GM19193 (cell line): ENCODE measurements at regions not wholly inside any gene's neighbourhood (a gene's known extent, or its start where the extent isn't known, plus 50 kb on each side); places are given as distances from the start of the nearest gene placed in this dataset.

ENCODE experiments used
- POLR2A ChIP-seq: IDR thresholded peaks from 4 replicates; pipeline ENCODE4 v1.6.1; 2011; ENCODE audit not compliant: insufficient read depth, insufficient read length; ENCODE audit errors: extremely low read depth

GRCh38 chr14:59103396-59103795, 85.1 kb upstream of the DAAM1 start:
- no peak for TF ChIP-seq POLR2A

- TF ChIP-seq POLR2A = no peak
Measured at GRCh38 chr14:59107819-59108218, 80.6 kb upstream of the DAAM1 start.

DNA sequence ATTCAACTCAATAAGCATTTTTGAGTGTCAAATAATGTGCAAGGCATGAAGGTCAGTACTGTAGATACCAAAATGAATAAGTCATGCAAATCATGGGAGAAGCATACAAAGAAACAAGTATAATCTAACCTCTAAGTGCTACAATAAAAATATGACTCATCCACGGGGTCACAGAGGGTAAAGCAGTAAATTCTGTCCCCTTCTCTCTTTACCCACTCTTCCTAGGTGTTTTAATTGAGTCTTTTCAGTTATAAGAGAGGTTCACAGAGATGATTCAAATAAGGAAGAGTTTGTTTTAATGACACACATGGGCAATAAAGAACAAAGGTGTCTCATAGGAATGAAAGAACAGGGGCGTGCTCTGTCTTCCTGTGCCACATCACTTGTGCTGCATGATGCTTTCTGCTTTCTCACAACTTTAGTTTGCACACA, 71.5 kb upstream of the DAAM1 start:
- no peak for TF ChIP-seq POLR2A

GRCh38 chr14:59117754-59118528, 70.5 kb upstream of the DAAM1 start:
- no peak for TF ChIP-seq POLR2A

GRCh38 chr14:59120921-59121320, 67.5 kb upstream of the DAAM1 start:
- TF ChIP-seq POLR2A = no peak

GRCh38 chr14:59123531-59123930, 64.9 kb upstream of the DAAM1 start:
- no peak for TF ChIP-seq POLR2A

- no peak for TF ChIP-seq POLR2A
Measured at GRCh38 chr14:59123975-59124374, 64.5 kb upstream of the DAAM1 start.

- no peak for TF ChIP-seq POLR2A
Measured at GRCh38 chr14:59125156-59125555, 63.3 kb upstream of the DAAM1 start.

GRCh38 chr14:59126714-59127436, 61.6 kb upstream of the DAAM1 start:
- TF ChIP-seq POLR2A = no peak

DNA sequence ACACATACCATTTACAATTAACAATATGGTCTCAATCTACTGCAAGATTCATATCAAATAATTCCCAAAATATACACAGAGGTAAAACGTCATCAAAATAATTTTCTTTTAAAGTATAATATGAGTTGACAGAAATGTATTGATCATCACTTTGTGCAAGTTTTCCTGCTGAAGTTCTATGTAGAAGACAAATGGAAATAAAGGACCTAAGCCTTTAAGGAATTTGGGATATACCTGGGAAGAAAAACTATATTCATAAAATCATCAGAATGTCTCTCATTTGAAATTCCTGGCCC, 61.1 kb upstream of the DAAM1 start:
- TF ChIP-seq POLR2A = no peak

DNA sequence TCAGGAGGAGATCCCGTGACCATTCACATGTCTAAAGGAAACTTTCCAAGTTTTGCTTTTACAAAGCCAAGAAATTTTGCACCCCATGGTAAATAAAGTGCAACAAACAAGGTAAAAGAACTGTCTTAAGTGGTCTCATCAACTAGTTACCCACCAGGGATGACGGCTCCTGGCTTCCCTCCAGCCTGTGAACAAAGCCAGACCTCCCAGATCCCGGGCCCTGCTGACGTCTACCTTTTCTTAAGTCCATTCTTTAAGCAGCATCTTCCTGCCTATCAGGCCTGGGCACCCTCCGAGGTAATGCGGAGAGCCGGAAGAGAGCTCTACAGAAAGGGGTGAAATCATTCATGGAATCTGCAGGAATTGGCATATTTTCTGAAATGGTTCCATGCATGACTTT, 58.0 kb upstream of the DAAM1 start:
- no peak for TF ChIP-seq POLR2A

DNA sequence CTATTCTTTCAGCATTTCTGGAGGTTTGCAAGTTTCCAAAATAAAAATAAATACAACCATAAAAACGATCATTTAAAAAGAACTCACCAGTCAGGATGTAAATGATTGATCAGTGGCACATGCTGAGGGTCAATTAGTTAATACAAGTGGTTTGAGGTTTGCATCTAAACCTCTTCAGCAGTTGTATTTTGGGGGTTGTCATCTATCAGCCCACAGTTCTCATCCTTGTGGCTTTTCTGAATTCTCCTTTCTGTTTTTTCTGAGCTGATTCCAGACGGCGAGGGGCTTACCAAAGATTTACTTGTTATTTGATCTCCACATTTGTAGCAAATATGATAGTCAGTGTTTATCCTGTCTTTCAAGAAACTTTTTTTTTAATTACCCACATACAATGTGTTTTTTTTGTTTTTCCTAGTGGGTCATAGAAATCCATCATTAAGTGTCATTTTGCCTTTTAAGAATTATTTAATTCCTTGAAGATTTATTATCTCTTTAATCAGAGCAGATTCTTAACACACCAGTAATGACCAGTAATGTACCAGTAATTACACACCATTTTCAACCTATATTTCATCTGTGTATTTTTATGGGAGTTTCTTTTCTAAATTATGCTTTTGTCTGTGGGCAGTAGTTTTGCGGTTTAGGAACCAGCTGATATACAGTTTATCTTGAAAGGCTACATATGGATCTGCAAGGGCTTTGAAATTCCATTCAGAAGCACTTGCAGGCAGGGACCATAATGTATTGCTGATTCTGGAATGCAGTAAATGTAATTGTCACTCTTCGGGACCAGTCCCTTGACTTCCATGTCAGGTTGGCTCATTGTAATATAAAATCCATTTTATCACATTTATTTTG, 56.3 kb upstream of the DAAM1 start:
- no peak for TF ChIP-seq POLR2A

- no peak for TF ChIP-seq POLR2A
Measured at GRCh38 chr14:59132796-59133494, 55.5 kb upstream of the DAAM1 start.

GRCh38 chr14:59133709-59134108, 54.8 kb upstream of the DAAM1 start:
- TF ChIP-seq POLR2A = no peak

GRCh38 chr14:59134307-59134706, 54.2 kb upstream of the DAAM1 start:
- TF ChIP-seq POLR2A = no peak
